DOHH2 (cell line): ENCODE measurements at regions not wholly inside any gene's neighbourhood (a gene's known extent, or its start where the extent isn't known, plus 50 kb on each side); places are given as distances from the start of the nearest gene placed in this dataset.

Source experiments
- H3F3A ChIP-seq: fragments of 200-600 bp; sonication (generic), shearing (Covaris generic); 2 replicates; pipeline ENCODE4 v1.6.0; 2016; ENCODE audit warnings: antibody characterized with exemption, mild to moderate bottlenecking; ENCODE audit not compliant: control insufficient read depth, insufficient read depth
- H3K27ac ChIP-seq: fragments of 200-600 bp; sonication (generic); 2 replicates; pipeline ENCODE4 v1.5.1; 2014; ENCODE audit warnings: low read depth, mild to moderate bottlenecking, low read length, moderate library complexity
- H3K27me3 ChIP-seq: fragments of 200-600 bp; sonication (generic); 2 replicates; pipeline ENCODE4 v1.6.1; 2014; ENCODE audit warnings: mild to moderate bottlenecking, low read length, mixed read lengths; ENCODE audit not compliant: control insufficient read depth
- H3K36me3 ChIP-seq: fragments of 200-600 bp; sonication (generic); 2 replicates; pipeline ENCODE4 v1.6.1; 2014; ENCODE audit warnings: mild to moderate bottlenecking, low read length, moderate library complexity, mixed read lengths; ENCODE audit not compliant: control insufficient read depth
- H3K4me1 ChIP-seq: fragments of 200-600 bp; sonication (generic); 2 replicates; pipeline ENCODE4 v1.6.1; 2014; ENCODE audit warnings: mild to moderate bottlenecking, low read length, mixed read lengths; ENCODE audit not compliant: control insufficient read depth
- H3K4me2 ChIP-seq: fragments of 200-600 bp; sonication (generic); 2 replicates; pipeline ENCODE4 v1.6.0; 2014; ENCODE audit warnings: mild to moderate bottlenecking, low read length, moderate library complexity
- H3K4me3 ChIP-seq: fragments of 200-600 bp; sonication (generic); 2 replicates; pipeline ENCODE4 v1.5.1; 2014; ENCODE audit warnings: mild to moderate bottlenecking, low read length, mixed read lengths
- H3K79me2 ChIP-seq: fragments of 200-600 bp; sonication (generic); 2 replicates; pipeline ENCODE4 v1.6.1; 2014; ENCODE audit warnings: mild to moderate bottlenecking, low read length, mixed read lengths; ENCODE audit not compliant: control insufficient read depth
- H3K9me2 ChIP-seq: fragments of 200-600 bp; sonication (generic); replicated peaks from 2 replicates; pipeline ENCODE4 v1.6.1; 2014; ENCODE audit warnings: mild to moderate bottlenecking, low read length, mixed read lengths; ENCODE audit not compliant: control insufficient read depth
- H3K9me3 ChIP-seq: fragments of 200-600 bp; sonication (generic); 2 replicates; pipeline ENCODE4 v1.6.1; 2014; ENCODE audit warnings: antibody characterized with exemption, low read length, mixed read lengths; ENCODE audit not compliant: control insufficient read depth, insufficient read depth
- H4K20me1 ChIP-seq: fragments of 200-600 bp; sonication (generic); 2 replicates; pipeline ENCODE4 v1.6.0; 2014; ENCODE audit warnings: low read depth, mild to moderate bottlenecking, antibody characterized with exemption, low read length, moderate library complexity; ENCODE audit not compliant: control insufficient read depth, insufficient read depth
- CTCF ChIP-seq: fragments of 200-600 bp; sonication (generic); IDR thresholded peaks from one replicate; pipeline ENCODE4 v1.5.1; 2014; ENCODE audit warnings: antibody characterized with exemption, mild to moderate bottlenecking, low read depth, low read length; ENCODE audit not compliant: poor library complexity, severe bottlenecking
- EZH2phosphoT487 ChIP-seq: fragments of 200-600 bp; sonication (generic); IDR thresholded peaks from 2 replicates; pipeline ENCODE4 v1.6.1; 2017; ENCODE audit warnings: borderline replicate concordance, mild to moderate bottlenecking, antibody characterized with exemption, low read length, moderate library complexity, mixed read lengths

GRCh38 chr7:34471844-34472243, 186.2 kb upstream of the NPSR1 start:
- Histone ChIP-seq H3K9me3 (peaks cover 4% of the 10 kb centered on the region; the same call in 1 of the 2 replicates), H3K4me1 (peaks cover under 1% of the 10 kb centered on the region; the same call in 1 of the 2 replicates), H4K20me1 (no peaks in the 10 kb centered on the region), H3K36me3 (no peaks in the 10 kb centered on the region), H3K27me3 (no peaks in the 10 kb centered on the region), H3F3A (no peaks in the 10 kb centered on the region), H3K9me2 (no peaks in the 10 kb centered on the region), H3K4me3 (no peak overlapping the region), H3K4me2 (no peak overlapping the region), H3K79me2 (no peaks in the 10 kb centered on the region), H3K27ac (no peak overlapping the region)
- no peak for TF ChIP-seq CTCF
- no peak for TF ChIP-seq EZH2phosphoT487

GRCh38 chr7:34486371-34486770, 171.6 kb upstream of the NPSR1 start:
- no peaks in the 10 kb centered on the region for H3K9me2 ChIP-seq
- H3K27ac ChIP-seq: no peak overlapping the region
- TF ChIP-seq EZH2phosphoT487 (no peak), CTCF (no peak)
- no peaks in the 10 kb centered on the region for H3K36me3 ChIP-seq
- H3K79me2 ChIP-seq: no peaks in the 10 kb centered on the region
- H3K4me1 ChIP-seq: no peaks in the 10 kb centered on the region
- no peak overlapping the region for H3K4me2 ChIP-seq
- peaks cover 3% of the 10 kb centered on the region; the same call in 1 of the 2 replicates for H3K9me3 ChIP-seq
- no peaks in the 10 kb centered on the region for H3F3A ChIP-seq
- H3K27me3 ChIP-seq: no peaks in the 10 kb centered on the region
- H3K4me3 ChIP-seq: no peak overlapping the region
- no peaks in the 10 kb centered on the region for H4K20me1 ChIP-seq

- H3F3A ChIP-seq: no peaks in the 10 kb centered on the region
- no peaks in the 10 kb centered on the region for H3K4me1 ChIP-seq
- H3K4me2 ChIP-seq: no peak overlapping the region
- peaks cover 3% of the 10 kb centered on the region; the same call in 1 of the 2 replicates for H3K9me3 ChIP-seq
- TF ChIP-seq CTCF (no peak), EZH2phosphoT487 (no peak)
- H3K4me3 ChIP-seq: no peak overlapping the region
- no peaks in the 10 kb centered on the region for H4K20me1 ChIP-seq
- H3K36me3 ChIP-seq: no peaks in the 10 kb centered on the region
- no peak overlapping the region for H3K27ac ChIP-seq
- H3K9me2 ChIP-seq: no peaks in the 10 kb centered on the region
- no peaks in the 10 kb centered on the region for H3K27me3 ChIP-seq
- no peaks in the 10 kb centered on the region for H3K79me2 ChIP-seq
Measured at GRCh38 chr7:34487391-34488115, 170.5 kb upstream of the NPSR1 start.
